GM23248 (cell line): ENCODE measurements at regions not wholly inside any gene's neighbourhood (a gene's known extent, or its start where the extent isn't known, plus 50 kb on each side); places are given as distances from the start of the nearest gene placed in this dataset.
A peak's percentile ranks its signal among the peaks of the same experiment; 100 is the strongest.

Source experiments
- DNase-seq: peaks from one replicate; pipeline ENCODE4 v3.0.0-alpha.2; 2015
- H2AFZ ChIP-seq: fragments of 200-600 bp; sonication (generic); 2 replicates; pipeline ENCODE4 v1.6.1; 2016; ENCODE audit warnings: antibody characterized with exemption
- H3F3A ChIP-seq: fragments of 200-600 bp; sonication (generic); 2 replicates; pipeline ENCODE4 v1.6.1; 2016; ENCODE audit warnings: mild to moderate bottlenecking, antibody characterized with exemption, mixed run types; ENCODE audit not compliant: insufficient read depth
- H3K27ac ChIP-seq: fragments of 200-600 bp; sonication (generic); 2 replicates; pipeline ENCODE4 v1.5.1; 2016; ENCODE audit warnings: mild to moderate bottlenecking
- H3K27me3 ChIP-seq: fragments of 200-600 bp; sonication (generic); replicated peaks from 2 replicates; pipeline ENCODE4 v1.6.1; 2016; ENCODE audit warnings: mild to moderate bottlenecking; ENCODE audit not compliant: insufficient read depth
- H3K36me3 ChIP-seq: fragments of 200-600 bp; sonication (generic); 2 replicates; pipeline ENCODE4 v1.6.1; 2016; ENCODE audit warnings: low read depth, mild to moderate bottlenecking
- H3K4me1 ChIP-seq: fragments of 200-600 bp; sonication (generic); 2 replicates; pipeline ENCODE4 v1.6.1; 2016; ENCODE audit warnings: mild to moderate bottlenecking; ENCODE audit not compliant: insufficient read depth
- H3K4me2 ChIP-seq: fragments of 200-600 bp; sonication (generic); one replicate; pipeline ENCODE4 v1.6.1; 2016; ENCODE audit warnings: mild to moderate bottlenecking; ENCODE audit not compliant: unreplicated experiment
- H3K4me3 ChIP-seq: fragments of 200-600 bp; sonication (generic); 2 replicates; pipeline ENCODE4 v1.5.1; 2016; ENCODE audit warnings: mild to moderate bottlenecking
- H3K79me2 ChIP-seq: fragments of 200-600 bp; sonication (generic); 2 replicates; pipeline ENCODE4 v1.6.1; 2016; ENCODE audit warnings: mild to moderate bottlenecking; ENCODE audit not compliant: insufficient read depth
- H3K9ac ChIP-seq: fragments of 200-600 bp; sonication (generic); 2 replicates; pipeline ENCODE4 v1.6.1; 2016; ENCODE audit warnings: mild to moderate bottlenecking
- H3K9me2 ChIP-seq: fragments of 200-600 bp; sonication (generic); 2 replicates; pipeline ENCODE4 v1.6.1; 2016; ENCODE audit warnings: mixed run types, mild to moderate bottlenecking, moderate library complexity; ENCODE audit not compliant: insufficient read depth
- H3K9me3 ChIP-seq: fragments of 200-600 bp; sonication (generic); one replicate; pipeline ENCODE4 v1.6.1; 2017; ENCODE audit warnings: low read depth
- H4K20me1 ChIP-seq: fragments of 200-600 bp; sonication (generic); 2 replicates; pipeline ENCODE4 v1.6.0; 2016; ENCODE audit not compliant: insufficient read depth
- EZH2 ChIP-seq: fragments of 200-600 bp; sonication (generic); IDR thresholded peaks from 2 replicates; pipeline ENCODE4 v1.6.1; 2018; ENCODE audit warnings: antibody characterized with exemption, mild to moderate bottlenecking; ENCODE audit not compliant: insufficient read depth, poor library complexity, severe bottlenecking
- EZH2phosphoT487 ChIP-seq: fragments of 200-600 bp; sonication (generic); IDR thresholded peaks from 2 replicates; pipeline ENCODE4 v1.6.1; 2018; ENCODE audit warnings: antibody characterized with exemption, moderate library complexity, mild to moderate bottlenecking, low read depth; ENCODE audit not compliant: insufficient read depth
- WGBS, 2 experiments: methylation state at CpG; one replicate each; pipeline ENCODE4 v1.1.6; 2015 to 2017; ENCODE audit warnings: low lambda C conversion rate in 2 of 2, low coverage in 1 of 2; ENCODE audit errors: missing lambda C conversion rate in 2 of 2; 5-methylcytosine and 5-hydroxymethylcytosine counted together
- in situ Hi-C: fragments of 300-500 bp; cut with MboI; formaldehyde crosslinking; loops from 2 replicates; pipeline ENCODE4 v1.15.0; 2020

DNA sequence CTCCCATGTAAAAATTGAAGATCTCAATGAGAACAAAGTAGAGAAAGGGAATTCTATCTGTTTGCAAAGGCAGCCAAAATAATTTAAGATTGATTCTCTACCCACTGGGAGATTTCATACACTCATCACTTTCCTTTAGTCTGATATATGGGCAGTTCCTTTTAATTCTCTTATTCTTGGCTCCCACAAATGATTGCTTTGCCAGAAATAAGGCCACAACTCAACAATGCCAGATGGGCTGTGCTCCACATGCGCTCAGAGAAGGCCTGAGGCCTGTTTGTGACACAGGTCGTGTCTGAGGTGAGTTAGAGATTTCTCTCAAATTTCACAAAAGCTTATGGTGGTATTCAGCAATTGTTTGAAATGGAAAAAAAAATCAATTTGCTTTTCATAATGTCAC, 501.9 kb upstream of the SEMA3D start:
- 0 out of 2 replicates have a peak, but pooled peaks cover 9% of the 10 kb centered on the region for H3F3A ChIP-seq
- peak; percentile 8 for DNase-seq
- H3K9me3 ChIP-seq: no peaks in the 10 kb centered on the region
- H3K4me1 ChIP-seq: peaks cover 11% of the 10 kb centered on the region; the same call in 1 of the 2 replicates
- no peak overlapping the region for H3K4me2 ChIP-seq
- no peaks in the 10 kb centered on the region for H3K79me2 ChIP-seq
- no peak overlapping the region for H3K27ac ChIP-seq
- no peak overlapping the region for H3K9ac ChIP-seq
- TF ChIP-seq EZH2 (no peak), EZH2phosphoT487 (no peak)
- H3K27me3 ChIP-seq: no peaks in the 10 kb centered on the region
- H3K36me3 ChIP-seq: no peaks in the 10 kb centered on the region
- no peak overlapping the region for H2AFZ ChIP-seq
- WGBS, 2 experiments: 65 to 78% methylated on average over 2 of the region's 2 CpGs
- H3K4me3 ChIP-seq: no peak overlapping the region
- no peaks in the 10 kb centered on the region for H3K9me2 ChIP-seq
- H4K20me1 ChIP-seq: no peaks in the 10 kb centered on the region
- in situ Hi-C loops: no loop called here

- WGBS, 2 experiments: 51 to 56% methylated on average over 7 of the region's 7 CpGs
- H3K36me3 ChIP-seq: no peaks in the 10 kb centered on the region
- no peak overlapping the region for H3K27ac ChIP-seq
- TF ChIP-seq EZH2 (no peak), EZH2phosphoT487 (no peak)
- peaks cover 8% of the 10 kb centered on the region for H3K4me1 ChIP-seq
- in situ Hi-C loops: no loop called here
- H2AFZ ChIP-seq: no peak overlapping the region
- H3K4me2 ChIP-seq: no peak overlapping the region
- H3K27me3 ChIP-seq: no peaks in the 10 kb centered on the region
- H3K9me2 ChIP-seq: no peaks in the 10 kb centered on the region
- no peaks in the 10 kb centered on the region for H3K79me2 ChIP-seq
- H3K9ac ChIP-seq: no peak overlapping the region
- peak; percentile 26 for DNase-seq
- H4K20me1 ChIP-seq: no peaks in the 10 kb centered on the region
- H3F3A ChIP-seq: peaks cover 16% of the 10 kb centered on the region; the same call in 1 of the 2 replicates
- no peaks in the 10 kb centered on the region for H3K9me3 ChIP-seq
- no peak overlapping the region for H3K4me3 ChIP-seq
Observed at GRCh38 chr7:85686401-85687181, 499.7 kb upstream of the SEMA3D start.

DNA sequence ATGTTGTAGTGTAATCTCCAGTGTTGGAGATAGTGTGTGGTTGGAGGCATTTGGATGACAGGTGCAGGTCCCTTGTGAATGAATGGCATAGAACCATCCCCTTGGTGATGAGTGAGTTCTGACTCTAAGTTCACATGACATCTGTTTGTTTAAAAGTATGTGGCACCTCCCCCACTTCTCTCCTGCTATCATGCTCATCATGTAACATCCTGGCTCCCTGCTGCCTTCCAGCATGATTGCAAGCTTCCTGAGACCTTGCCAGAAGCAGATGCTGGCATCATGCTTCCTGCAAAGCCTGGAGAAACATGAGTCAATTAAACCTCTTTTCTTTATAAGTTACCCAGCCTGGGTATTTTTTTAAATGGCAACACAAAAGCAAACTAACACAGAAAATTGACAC, 499.0 kb upstream of the SEMA3D start:
- in situ Hi-C loops: no loop called here
- H2AFZ ChIP-seq: no peak overlapping the region
- H3K4me3 ChIP-seq: no peak overlapping the region
- H4K20me1 ChIP-seq: no peaks in the 10 kb centered on the region
- no peaks in the 10 kb centered on the region for H3K9me3 ChIP-seq
- H3K4me2 ChIP-seq: no peak overlapping the region
- H3K27ac ChIP-seq: no peak overlapping the region
- TF ChIP-seq EZH2: no peak
- no peak for TF ChIP-seq EZH2phosphoT487
- H3K79me2 ChIP-seq: no peaks in the 10 kb centered on the region
- no peaks in the 10 kb centered on the region for H3K36me3 ChIP-seq
- peaks cover 16% of the 10 kb centered on the region; the same call in 1 of the 2 replicates for H3F3A ChIP-seq
- H3K9me2 ChIP-seq: no peaks in the 10 kb centered on the region
- H3K27me3 ChIP-seq: no peaks in the 10 kb centered on the region
- peaks cover 8% of the 10 kb centered on the region for H3K4me1 ChIP-seq
- H3K9ac ChIP-seq: no peak overlapping the region
- DNase-seq: peak; percentile 53

- TF ChIP-seq EZH2phosphoT487: no peak
- TF ChIP-seq EZH2: no peak
- no peak overlapping the region for H3K9ac ChIP-seq
- peaks cover 16% of the 10 kb centered on the region; the same call in 1 of the 2 replicates for H3F3A ChIP-seq
- H3K36me3 ChIP-seq: no peaks in the 10 kb centered on the region
- H3K27ac ChIP-seq: no peak overlapping the region
- H3K27me3 ChIP-seq: no peaks in the 10 kb centered on the region
- peaks cover 8% of the 10 kb centered on the region for H3K4me1 ChIP-seq
- peak; percentile 61 for DNase-seq
- H3K4me3 ChIP-seq: no peak overlapping the region
- no peak overlapping the region for H2AFZ ChIP-seq
- no peaks in the 10 kb centered on the region for H4K20me1 ChIP-seq
- in situ Hi-C loops: no loop called here
- WGBS, 2 experiments: 82 to 83% methylated on average over 1 of the region's 1 CpG
- no peaks in the 10 kb centered on the region for H3K79me2 ChIP-seq
- H3K4me2 ChIP-seq: no peak overlapping the region
- H3K9me2 ChIP-seq: no peaks in the 10 kb centered on the region
- H3K9me3 ChIP-seq: no peaks in the 10 kb centered on the region
Observed at GRCh38 chr7:85682833-85683620, 496.2 kb upstream of the SEMA3D start.
